HEK293T (cell line): ENCODE measurements at regions not wholly inside any gene's neighbourhood (a gene's known extent, or its start where the extent isn't known, plus 50 kb on each side); places are given as distances from the start of the nearest gene placed in this dataset.

Experiments used
- CTCF ChIA-PET: fragments of 350-600 bp; formaldehyde crosslinking; extraction: SDS; loops from one replicate; lab custom pipeline; 2021; ENCODE audit warnings: antibody characterized with exemption, inconsistent platforms; lab: Yijun Ruan, JAX
- POLR2A ChIA-PET: fragments of 350-600 bp; formaldehyde crosslinking; extraction: SDS; loops from one replicate; lab custom pipeline; 2020; ENCODE audit warnings: antibody characterized with exemption, inconsistent platforms; lab: Yijun Ruan, JAX
- DNase-seq: peaks from one replicate; pipeline ENCODE4 v3.0.0; 2012; ENCODE audit warnings: mixed read lengths; ENCODE audit errors: extremely low spot score
- ARNT ChIP-seq: fragments of 450-650 bp; IDR thresholded peaks from 2 replicates; pipeline ENCODE4 v1.6.1; 2017; ENCODE audit warnings: mild to moderate bottlenecking
- BHLHE40 ChIP-seq: fragments of 450-650 bp; IDR thresholded peaks from 2 replicates; pipeline ENCODE4 v1.6.1; 2016; ENCODE audit warnings: mild to moderate bottlenecking, moderate library complexity, borderline replicate concordance
- CTBP1 ChIP-seq: fragments of 450-650 bp; IDR thresholded peaks from 2 replicates; pipeline ENCODE4 v1.6.1; 2016; ENCODE audit warnings: borderline replicate concordance
- ELF4 ChIP-seq: fragments of 450-650 bp; IDR thresholded peaks from 2 replicates; pipeline ENCODE4 v1.6.1; 2017; ENCODE audit warnings: antibody characterized with exemption
- FOXA1 ChIP-seq: fragments of 450-650 bp; IDR thresholded peaks from 2 replicates; pipeline ENCODE4 v1.6.1; 2016; ENCODE audit warnings: mild to moderate bottlenecking
- FOXK2 ChIP-seq: fragments of 450-650 bp; IDR thresholded peaks from 2 replicates; pipeline ENCODE4 v1.6.1; 2016; ENCODE audit warnings: mild to moderate bottlenecking
- FOXM1 ChIP-seq: fragments of 450-650 bp; IDR thresholded peaks from 2 replicates; pipeline ENCODE4 v1.6.1; 2017; ENCODE audit warnings: mild to moderate bottlenecking, borderline replicate concordance
- HDGF ChIP-seq: fragments of 450-650 bp; IDR thresholded peaks from 2 replicates; pipeline ENCODE4 v1.6.1; 2017; ENCODE audit warnings: antibody characterized with exemption, borderline replicate concordance
- L3MBTL2 ChIP-seq: fragments of 450-650 bp; conservative IDR thresholded peaks from 2 replicates; pipeline ENCODE4 v1.6.1; 2016; ENCODE audit warnings: mild to moderate bottlenecking
- LEF1 ChIP-seq: fragments of 450-650 bp; IDR thresholded peaks from 2 replicates; pipeline ENCODE4 v1.6.1; 2017; ENCODE audit warnings: mild to moderate bottlenecking, borderline replicate concordance
- NFRKB ChIP-seq: fragments of 450-650 bp; IDR thresholded peaks from 2 replicates; pipeline ENCODE4 v1.6.1; 2016; ENCODE audit warnings: mild to moderate bottlenecking, moderate library complexity
- PKNOX1 ChIP-seq: fragments of 450-650 bp; IDR thresholded peaks from 2 replicates; pipeline ENCODE4 v1.6.1; 2016
- SP1 ChIP-seq: fragments of 450-650 bp; IDR thresholded peaks from 2 replicates; pipeline ENCODE4 v1.6.1; 2017
- SUZ12 ChIP-seq: fragments of 450-650 bp; IDR thresholded peaks from 2 replicates; pipeline ENCODE4 v1.6.1; 2016; ENCODE audit warnings: mild to moderate bottlenecking
- TARDBP ChIP-seq: fragments of 450-650 bp; IDR thresholded peaks from 2 replicates; pipeline ENCODE4 v1.6.1; 2016
- ZNF384 ChIP-seq: fragments of 450-650 bp; IDR thresholded peaks from 2 replicates; pipeline ENCODE4 v1.6.1; 2016

GRCh38 chr12:38101753-38102152 lies 214.8 kb upstream of the ALG10B start:
- ChIA-PET POLR2A (no interaction called here), CTCF (no interaction called here)
- TF ChIP-seq SP1, result no peak
- TF ChIP-seq SUZ12, result no peak
- no peak for TF ChIP-seq ELF4
- TF ChIP-seq ZNF384, result no peak
- TF ChIP-seq FOXA1, result no peak
- no peak for TF ChIP-seq ARNT
- no peak for TF ChIP-seq L3MBTL2
- no peak for DNase-seq

- DNase-seq, result no peak
- TF ChIP-seq PKNOX1 (no peak), FOXK2 (no peak), ARNT (no peak), HDGF (no peak), NFRKB (no peak)
- POLR2A ChIA-PET, result no interaction called here
- CTCF ChIA-PET, result no interaction called here
Observed at GRCh38 chr12:38102197-38102596, 214.4 kb upstream of the ALG10B start.

GRCh38 chr12:38110026-38110699 lies 206.4 kb upstream of the ALG10B start:
- DNase-seq, result no peak
- ChIA-PET CTCF (no interaction called here), POLR2A (no interaction called here)
- TF ChIP-seq HDGF (no peak), BHLHE40 (no peak), FOXA1 (no peak), SUZ12 (no peak), CTBP1 (no peak), PKNOX1 (no peak), FOXM1 (no peak), SP1 (no peak), TARDBP (no peak), LEF1 (no peak), ARNT (no peak), FOXK2 (no peak), ZNF384 (no peak), ELF4 (no peak), L3MBTL2 (no peak), NFRKB (no peak)

GRCh38 chr12:38113991-38114390 lies 202.6 kb upstream of the ALG10B start:
- POLR2A ChIA-PET, result no interaction called here
- no peak for TF ChIP-seq TARDBP
- TF ChIP-seq FOXK2, result no peak
- TF ChIP-seq SP1, result no peak
- no peak for TF ChIP-seq HDGF
- TF ChIP-seq ARNT, result no peak
- TF ChIP-seq SUZ12, result no peak
- TF ChIP-seq BHLHE40, result no peak
- no peak for TF ChIP-seq ZNF384
- TF ChIP-seq FOXM1, result no peak
- no peak for TF ChIP-seq NFRKB
- no peak for TF ChIP-seq PKNOX1
- TF ChIP-seq LEF1, result no peak
- no peak for TF ChIP-seq FOXA1
- TF ChIP-seq L3MBTL2, result no peak
- no peak for TF ChIP-seq CTBP1
- TF ChIP-seq ELF4, result no peak
- CTCF ChIA-PET, result no interaction called here
- no peak for DNase-seq

GRCh38 chr12:38116968-38117367 lies 199.6 kb upstream of the ALG10B start:
- POLR2A ChIA-PET, result no interaction called here
- CTCF ChIA-PET, result no interaction called here
- no peak for DNase-seq
- no peak for TF ChIP-seq HDGF
- TF ChIP-seq ZNF384, result no peak
- no peak for TF ChIP-seq FOXA1
- no peak for TF ChIP-seq NFRKB
- no peak for TF ChIP-seq LEF1
- no peak for TF ChIP-seq TARDBP
- no peak for TF ChIP-seq PKNOX1
- no peak for TF ChIP-seq BHLHE40
- no peak for TF ChIP-seq SP1
- no peak for TF ChIP-seq FOXK2
- TF ChIP-seq ARNT, result no peak
- no peak for TF ChIP-seq L3MBTL2
- no peak for TF ChIP-seq SUZ12
- no peak for TF ChIP-seq CTBP1
- no peak for TF ChIP-seq ELF4
- TF ChIP-seq FOXM1, result no peak

GRCh38 chr12:38118632-38119031 lies 197.9 kb upstream of the ALG10B start:
- CTCF ChIA-PET, result no interaction called here
- DNase-seq, result no peak
- TF ChIP-seq ZNF384 (no peak), CTBP1 (no peak), FOXK2 (no peak), L3MBTL2 (no peak), PKNOX1 (no peak)
- POLR2A ChIA-PET, result no interaction called here
